Stimulated activated naive CD4-positive, alpha-beta T cell (primary cell): ENCODE measurements at regions not wholly inside any gene's neighbourhood (a gene's known extent, or its start where the extent isn't known, plus 50 kb on each side); places are given as distances from the start of the nearest gene placed in this dataset.

ENCODE experiments used
- DNase-seq, 6 experiments: peaks; one replicate each; lab custom pipeline; 2025; lab: John Stamatoyannopoulos, UW

- no peak for DNase-seq
These were observed 67.3 kb upstream of the CCN6 start for GRCh38 chr6:111986651-111987050.

DNA sequence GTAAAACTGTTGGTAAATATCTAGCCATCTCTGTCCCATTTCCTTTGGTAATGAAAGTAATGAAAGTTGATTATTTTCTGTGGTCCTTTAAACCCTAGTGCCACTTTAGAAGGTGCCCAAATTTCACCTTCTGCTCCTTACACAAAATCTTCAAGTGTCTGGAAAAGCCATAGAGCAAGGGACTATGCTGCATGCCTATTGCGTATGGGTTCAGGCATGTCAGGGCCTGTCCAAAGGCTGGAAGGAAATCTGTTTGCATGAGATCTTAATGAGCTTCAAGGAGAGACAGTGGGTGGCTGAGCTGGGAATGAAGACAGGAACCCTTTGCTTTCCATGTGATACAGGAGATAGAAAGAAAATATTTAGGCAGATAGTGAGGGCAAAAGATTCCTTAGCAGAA, 66.6 kb upstream of the CCN6 start:
- no peak for DNase-seq

DNA sequence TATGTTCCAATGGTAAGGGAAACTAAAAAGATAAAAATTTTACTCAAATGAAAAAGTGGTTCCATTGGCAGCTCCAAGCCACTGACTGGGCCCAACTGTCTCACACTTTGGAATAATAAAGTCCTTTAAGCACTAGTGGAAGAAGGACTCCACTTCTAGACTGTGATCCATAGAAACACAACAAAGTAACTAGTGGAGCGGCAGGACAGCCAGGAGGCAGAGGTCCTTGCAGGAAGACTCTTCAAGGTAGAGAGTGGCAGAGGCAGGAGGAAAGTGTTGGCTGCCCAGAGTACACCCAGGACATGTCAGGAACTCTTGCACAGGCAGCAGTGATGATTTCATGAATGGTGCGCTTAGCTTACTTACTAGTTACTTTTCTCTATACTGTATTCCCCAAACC, 65.0 kb upstream of the CCN6 start:
- DNase-seq: no peak

DNA sequence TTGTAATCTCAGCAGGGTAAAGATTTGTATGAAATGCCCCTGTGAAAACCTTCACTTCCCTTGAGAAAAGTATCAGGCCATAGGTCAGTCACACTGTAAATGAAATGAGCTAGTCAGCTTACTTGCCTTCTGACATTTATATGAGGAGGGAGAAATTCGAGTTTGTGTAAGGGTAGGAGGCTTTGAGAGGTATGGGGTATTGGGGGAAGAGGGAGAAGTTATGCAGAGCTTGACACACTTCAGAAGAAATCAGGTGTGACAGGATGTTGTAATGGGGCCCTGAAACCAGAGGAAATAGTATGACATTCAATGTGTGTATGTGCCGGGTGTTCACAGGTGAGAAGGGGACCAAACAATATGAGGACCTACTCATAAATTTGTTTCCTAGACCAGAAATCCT, 64.2 kb upstream of the CCN6 start:
- peak in 3 of 6 experiments; percentile 68 to 79 (median 75) for DNase-seq

DNA sequence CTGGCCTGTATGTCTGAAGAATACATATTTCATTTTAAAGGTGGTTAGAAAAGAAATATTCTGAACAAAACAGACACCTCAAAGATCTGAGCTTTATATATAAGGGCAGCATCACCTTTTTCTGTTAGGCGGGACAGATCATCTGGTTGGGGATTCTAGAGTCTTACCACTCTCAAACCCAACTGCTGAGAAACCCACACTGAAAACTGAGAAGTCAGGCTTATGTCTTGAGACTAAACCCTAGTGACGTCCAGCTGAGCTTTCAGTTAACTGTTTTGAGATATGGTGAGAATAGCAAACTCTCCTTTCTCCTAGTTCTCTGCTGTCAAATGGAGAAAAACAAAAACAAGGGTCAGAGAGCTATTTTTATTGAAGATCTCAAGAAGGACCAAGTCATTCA, 63.7 kb upstream of the CCN6 start:
- no peak for DNase-seq

DNA sequence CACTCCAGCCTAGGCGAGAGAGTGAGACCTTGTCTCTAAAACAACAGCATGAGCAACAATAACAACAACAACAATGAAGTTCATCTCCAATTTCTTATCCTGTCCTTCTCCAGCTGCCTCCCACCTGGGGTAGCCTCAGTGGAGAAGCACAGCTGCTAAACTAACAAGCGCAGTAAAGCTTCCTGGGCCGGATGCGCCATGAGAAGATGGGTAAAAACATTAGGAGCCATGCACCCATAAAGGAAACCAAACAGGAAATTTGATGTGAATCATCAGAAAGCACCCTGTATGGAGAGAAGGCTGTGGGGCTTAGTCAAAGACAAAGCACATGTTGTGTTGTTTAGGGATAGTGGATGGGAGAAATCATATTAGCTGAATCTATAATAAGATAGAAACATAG, 61.1 kb upstream of the CCN6 start:
- DNase-seq: peak in 5 of 6 experiments; percentile 22 to 48 (median 41)

DNA sequence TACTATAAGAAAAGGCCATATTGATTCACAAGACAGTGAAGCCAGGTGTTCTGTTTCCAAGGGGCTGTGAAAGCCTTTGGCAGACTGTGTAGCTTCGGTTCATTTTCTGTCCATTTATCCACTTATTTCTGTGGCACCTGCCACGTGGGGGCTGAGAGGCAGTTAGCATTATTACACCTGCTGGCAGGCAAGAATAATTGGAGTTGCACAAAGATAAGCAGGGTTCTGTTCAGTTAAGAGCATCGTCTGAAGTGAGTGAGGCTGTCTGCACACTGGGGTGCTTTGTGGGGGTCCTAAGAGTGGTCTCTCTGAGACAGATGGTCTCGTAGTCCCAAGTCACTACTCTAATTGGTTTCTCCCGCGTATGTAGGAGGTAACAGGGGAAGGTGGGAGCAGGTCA, 60.6 kb upstream of the CCN6 start:
- no peak for DNase-seq

- DNase-seq: no peak
These were observed 59.1 kb upstream of the CCN6 start for GRCh38 chr6:111994791-111995190.

DNA sequence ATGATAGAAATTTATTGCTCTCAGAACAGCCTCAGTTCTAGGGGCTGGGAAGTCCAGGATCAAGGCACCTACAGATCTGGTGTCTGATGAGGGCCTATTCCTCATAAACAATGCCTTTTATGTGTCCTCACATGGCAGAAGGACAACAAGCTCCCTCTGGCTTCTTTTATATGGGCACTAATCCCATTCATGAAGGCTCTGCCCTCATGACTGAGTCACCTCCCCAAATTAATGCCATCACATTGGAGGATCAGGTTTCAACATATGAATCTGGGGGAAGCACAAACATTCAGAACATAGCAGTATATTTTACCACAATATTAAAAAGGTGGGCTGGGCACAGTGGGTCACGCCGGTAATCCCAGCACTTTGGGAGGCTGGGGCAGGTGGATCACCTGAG, 58.5 kb upstream of the CCN6 start:
- no peak for DNase-seq

GRCh38 chr6:111996144-111996865, 57.6 kb upstream of the CCN6 start:
- DNase-seq: peak in 4 of 6 experiments; percentile 23 to 70 (median 46)

GRCh38 chr6:111997078-111997852, 56.6 kb upstream of the CCN6 start:
- DNase-seq: peak; percentile 59 to 81 (median 76)

GRCh38 chr6:111997853-111998208, 56.1 kb upstream of the CCN6 start:
- DNase-seq: no peak

- no peak for DNase-seq
These were observed 51.6 kb upstream of the CCN6 start for GRCh38 chr6:112002307-112002706.
